GM12878 (cell line): ENCODE measurements at regions not wholly inside any gene's neighbourhood (a gene's known extent, or its start where the extent isn't known, plus 50 kb on each side); places are given as distances from the start of the nearest gene placed in this dataset.

ENCODE experiments used
- ATAC-seq: fragments of 200-7000 bp; cut with Tn5 transposase; 3 replicates; pipeline ENCODE4 v1.9.1; 2020; ENCODE audit warnings: mild to moderate bottlenecking, moderate library complexity
- BruUV-seq: library from RNA; stranded (reverse); fragments of 400-500 nt; replicated peaks from 2 replicates; lab custom pipeline; 2021; lab: Mats Ljungman, UMichigan
- CTCF ChIA-PET: fragments of 300-600 bp; sonication (Branson Sonifier 250); formaldehyde crosslinking; extraction: SDS; loops from one replicate; lab custom pipeline; 2021; ENCODE audit warnings: inconsistent platforms; lab: Yijun Ruan, JAX
- POLR2A ChIA-PET: fragments of 350-600 bp; formaldehyde crosslinking; extraction: SDS; loops from one replicate; lab custom pipeline; 2021; ENCODE audit warnings: inconsistent platforms; lab: Charles Lee
- RAD21 ChIA-PET: fragments of 300-600 bp; sonication (Branson Sonifier 250); formaldehyde crosslinking; loops from one replicate; lab custom pipeline; 2023; ENCODE audit warnings: antibody characterized with exemption; ENCODE audit not compliant: unreplicated experiment; lab: Charles Lee
- SMC1A ChIA-PET: fragments of 300-600 bp; sonication (Branson Sonifier 250); formaldehyde crosslinking; loops from one replicate; lab custom pipeline; 2023; ENCODE audit not compliant: unreplicated experiment, uncharacterized antibody; lab: Charles Lee
- DNase-seq: peaks from one replicate; pipeline ENCODE4 v3.0.0-alpha.2; 2011; ENCODE audit warnings: low read depth, low spot score
- FAIRE-seq: peaks from 3 replicates; lab custom pipeline; 2011; peaks lifted over from hg19 to GRCh38; lab: Jason Lieb, UNC
- H2AFZ ChIP-seq: 2 replicates; pipeline ENCODE4 v1.6.0; 2011; ENCODE audit warnings: low read depth, low read length, control low read depth; ENCODE audit not compliant: control insufficient read depth
- H3K27ac ChIP-seq: 2 replicates; pipeline ENCODE4 v1.5.1; 2011; ENCODE audit warnings: control low read depth; ENCODE audit not compliant: control insufficient read depth, insufficient read depth
- H3K27me3 ChIP-seq, 2 experiments: replicated peaks in 1 of 2; 2 replicates each; pipeline versions ENCODE4 v1.6.0 to v1.6.1; 2011; ENCODE audit warnings: low read length in 1 of 2; ENCODE audit not compliant: control insufficient read depth in 2 of 2, insufficient read depth in 2 of 2
- H3K36me3 ChIP-seq, 2 experiments: 2 replicates each; pipeline ENCODE4 v1.5.1; 2011; ENCODE audit warnings: low read length in 1 of 2; ENCODE audit not compliant: control insufficient read depth in 2 of 2, insufficient read depth in 2 of 2
- H3K4me1 ChIP-seq: 2 replicates; pipeline ENCODE4 v1.6.1; 2011; ENCODE audit warnings: mild to moderate bottlenecking, low read length, moderate library complexity, mixed read lengths; ENCODE audit not compliant: control insufficient read depth, insufficient read depth
- H3K4me2 ChIP-seq: 2 replicates; pipeline ENCODE4 v1.6.0; 2011; ENCODE audit warnings: control low read depth; ENCODE audit not compliant: control insufficient read depth, insufficient read depth
- H3K4me3 ChIP-seq: fragments of 200-600 bp; sonication (generic); 2 replicates; pipeline ENCODE4 v1.5.1; 2016
- H3K79me2 ChIP-seq: 2 replicates; pipeline ENCODE4 v1.6.0; 2011; ENCODE audit warnings: low read length; ENCODE audit not compliant: control insufficient read depth, insufficient read depth
- H3K9ac ChIP-seq: 2 replicates; pipeline ENCODE4 v1.8.0; 2011; ENCODE audit warnings: low read length, control low read depth, mixed read lengths; ENCODE audit not compliant: control insufficient read depth, insufficient read depth
- H3K9me3 ChIP-seq: replicated peaks from 3 replicates; pipeline ENCODE4 v1.5.1; 2011; ENCODE audit warnings: mild to moderate bottlenecking, low read length; ENCODE audit not compliant: control insufficient read depth, insufficient read depth
- H4K20me1 ChIP-seq: 2 replicates; pipeline ENCODE4 v1.6.0; 2011; ENCODE audit not compliant: control insufficient read depth, insufficient read depth
- BACH1 ChIP-seq: fragments of 450-650 bp; IDR thresholded peaks from 2 replicates; pipeline ENCODE4 v1.6.1; 2017; ENCODE audit warnings: mild to moderate bottlenecking, borderline replicate concordance
- EED ChIP-seq: sonication (generic); IDR thresholded peaks from 2 replicates; pipeline ENCODE4 v1.6.1; 2016; ENCODE audit warnings: antibody characterized with exemption, low read depth
- IKZF2 ChIP-seq, 2 experiments: fragments of 450-650 bp; IDR thresholded peaks; 2 replicates each; pipeline ENCODE4 v1.6.1; 2017; ENCODE audit warnings: mild to moderate bottlenecking in 2 of 2, moderate library complexity in 2 of 2
- KDM1A ChIP-seq: fragments of 200-600 bp; sonication (generic); IDR thresholded peaks from 2 replicates; pipeline ENCODE4 v1.6.1; 2016; ENCODE audit warnings: borderline replicate concordance
- MTA2 ChIP-seq: fragments of 450-650 bp; IDR thresholded peaks from 2 replicates; pipeline ENCODE4 v1.6.1; 2016; ENCODE audit warnings: low read depth, mild to moderate bottlenecking, moderate library complexity
- NFYB ChIP-seq: IDR thresholded peaks from 2 replicates; pipeline ENCODE4 v1.6.1; 2011; ENCODE audit warnings: low read depth, mild to moderate bottlenecking, low read length, improper control_type of control experiment, moderate library complexity; ENCODE audit not compliant: insufficient read depth
- PAX5 ChIP-seq: IDR thresholded peaks from 2 replicates; pipeline ENCODE4 v1.6.1; 2011; ENCODE audit warnings: low read depth, low read length, borderline replicate concordance
- POLR2AphosphoS2 ChIP-seq: IDR thresholded peaks from 2 replicates; pipeline ENCODE4 v1.6.1; 2011; ENCODE audit warnings: low read depth, mild to moderate bottlenecking, low read length, improper control_type of control experiment, moderate library complexity
- POU2F2 ChIP-seq: IDR thresholded peaks from 3 replicates; pipeline ENCODE4 v1.6.1; 2011; ENCODE audit warnings: low read depth, mild to moderate bottlenecking, low read length, borderline replicate concordance
- SIX5 ChIP-seq: IDR thresholded peaks from 2 replicates; pipeline ENCODE4 v1.6.1; 2011; ENCODE audit warnings: mild to moderate bottlenecking, low read depth, low read length, moderate library complexity; ENCODE audit not compliant: severe bottlenecking
- SREBF1 ChIP-seq: IDR thresholded peaks from 2 replicates; pipeline ENCODE4 v1.6.1; 2012; ENCODE audit warnings: mild to moderate bottlenecking, low read length
- WGBS: methylation state at CpG from one replicate; pipeline ENCODE4 v1.1.6; 2016; ENCODE audit warnings: low lambda C conversion rate; ENCODE audit not compliant: insufficient replicate concordance, insufficient coverage; ENCODE audit errors: missing lambda C conversion rate; 5-methylcytosine and 5-hydroxymethylcytosine counted together
- in situ Hi-C: fragments of 300-500 bp; cut with MboI; formaldehyde crosslinking; loops from 9 replicates; pipeline ENCODE4 v1.14.3; 2018; ENCODE audit warnings: mixed read lengths
- intact Hi-C: fragments of 100-400 bp; cut with micrococcal nuclease; formaldehyde crosslinking; loops from one replicate; pipeline ENCODE4 v1.14.2; 2022; ENCODE audit not compliant: unreplicated experiment
- TF ChIP-seq, protein P1 (sequence below): IDR thresholded peaks from 2 replicates; pipeline ENCODE4 v1.6.1; 2012; ENCODE audit warnings: low read depth, low read length, improper control_type of control experiment
- TF ChIP-seq, protein P2 (sequence below): fragments of 150-350 bp; IDR thresholded peaks from 2 replicates; pipeline ENCODE4 v1.6.1; 2014; ENCODE audit warnings: mild to moderate bottlenecking, low read depth, low read length
- TF ChIP-seq, protein P3 (sequence below): IDR thresholded peaks from 2 replicates; pipeline ENCODE4 v1.6.1; 2012; ENCODE audit warnings: mild to moderate bottlenecking, low read depth, low read length
- TF ChIP-seq, protein P4 (sequence below): IDR thresholded peaks from 2 replicates; pipeline ENCODE4 v1.6.1; 2011; ENCODE audit warnings: low read depth, mild to moderate bottlenecking, low read length, moderate library complexity, borderline replicate concordance; ENCODE audit errors: extremely low read depth
- TF ChIP-seq, protein P5 (sequence below): fragments of 450-650 bp; IDR thresholded peaks from 2 replicates; pipeline ENCODE4 v1.6.1; 2018; ENCODE audit warnings: borderline replicate concordance, mild to moderate bottlenecking; ENCODE audit not compliant: partially characterized antibody

DNA sequence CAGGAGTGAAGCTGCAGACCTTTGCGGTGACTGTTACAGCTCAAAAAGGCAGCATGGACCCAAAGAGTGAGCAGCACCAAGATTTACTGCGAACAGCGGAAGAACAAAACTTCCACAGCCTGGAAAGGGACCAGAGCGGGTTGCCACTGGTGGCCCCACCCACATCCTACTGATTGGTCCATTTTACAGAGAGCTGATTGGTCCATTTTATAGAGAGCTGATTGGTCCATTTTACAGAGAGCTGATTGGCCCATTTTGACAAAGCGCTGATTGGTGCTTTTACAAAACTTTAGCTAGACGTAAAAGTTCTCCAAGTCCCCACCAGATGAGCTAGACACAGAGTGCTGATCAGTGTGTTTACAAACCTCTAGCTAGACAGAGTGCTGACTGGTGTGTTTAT lies 134.2 kb upstream of the FRG1 start:
- FAIRE-seq (no peak), DNase-seq (no peak), ATAC-seq (no peak)
- H3K36me3 ChIP-seq: no peaks in the 10 kb centered on the region
- H3K4me1 ChIP-seq: no peaks in the 10 kb centered on the region
- H3K79me2 ChIP-seq: no peaks in the 10 kb centered on the region
- no peak overlapping the region for H3K4me2 ChIP-seq
- no peaks in the 10 kb centered on the region; the same call in 2 of the 3 replicates for H3K9me3 ChIP-seq
- ChIA-PET POLR2A (no interaction called here), CTCF (interaction anchor here (1.1 kb wide), 1 partner anchor 13 kb away, joined by 4 read pairs; no protein-coding TSS in a partner anchor), RAD21 (interaction anchor here (0.9 kb wide), 1 partner anchor 13 kb away, joined by 3 read pairs; no protein-coding TSS in a partner anchor), SMC1A (no interaction called here)
- BruUV-seq: no TSS peak
- H4K20me1 ChIP-seq: no peaks in the 10 kb centered on the region
- no peak overlapping the region for H3K9ac ChIP-seq
- H2AFZ ChIP-seq: no peak overlapping the region
- no peak overlapping the region for H3K27ac ChIP-seq
- in situ Hi-C loops: no loop called here
- H3K27me3 ChIP-seq: no peaks in the 10 kb centered on the region
- TF ChIP-seq, protein P1, sequence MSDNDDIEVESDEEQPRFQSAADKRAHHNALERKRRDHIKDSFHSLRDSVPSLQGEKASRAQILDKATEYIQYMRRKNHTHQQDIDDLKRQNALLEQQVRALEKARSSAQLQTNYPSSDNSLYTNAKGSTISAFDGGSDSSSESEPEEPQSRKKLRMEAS: no peak
- no peak for TF ChIP-seq POU2F2
- no peak for TF ChIP-seq EED
- TF ChIP-seq SIX5: no peak
- TF ChIP-seq, protein P2, sequence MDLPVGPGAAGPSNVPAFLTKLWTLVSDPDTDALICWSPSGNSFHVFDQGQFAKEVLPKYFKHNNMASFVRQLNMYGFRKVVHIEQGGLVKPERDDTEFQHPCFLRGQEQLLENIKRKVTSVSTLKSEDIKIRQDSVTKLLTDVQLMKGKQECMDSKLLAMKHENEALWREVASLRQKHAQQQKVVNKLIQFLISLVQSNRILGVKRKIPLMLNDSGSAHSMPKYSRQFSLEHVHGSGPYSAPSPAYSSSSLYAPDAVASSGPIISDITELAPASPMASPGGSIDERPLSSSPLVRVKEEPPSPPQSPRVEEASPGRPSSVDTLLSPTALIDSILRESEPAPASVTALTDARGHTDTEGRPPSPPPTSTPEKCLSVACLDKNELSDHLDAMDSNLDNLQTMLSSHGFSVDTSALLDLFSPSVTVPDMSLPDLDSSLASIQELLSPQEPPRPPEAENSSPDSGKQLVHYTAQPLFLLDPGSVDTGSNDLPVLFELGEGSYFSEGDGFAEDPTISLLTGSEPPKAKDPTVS: no peak
- TF ChIP-seq PAX5: no peak
- no peak for TF ChIP-seq NFYB
- TF ChIP-seq, protein P3, sequence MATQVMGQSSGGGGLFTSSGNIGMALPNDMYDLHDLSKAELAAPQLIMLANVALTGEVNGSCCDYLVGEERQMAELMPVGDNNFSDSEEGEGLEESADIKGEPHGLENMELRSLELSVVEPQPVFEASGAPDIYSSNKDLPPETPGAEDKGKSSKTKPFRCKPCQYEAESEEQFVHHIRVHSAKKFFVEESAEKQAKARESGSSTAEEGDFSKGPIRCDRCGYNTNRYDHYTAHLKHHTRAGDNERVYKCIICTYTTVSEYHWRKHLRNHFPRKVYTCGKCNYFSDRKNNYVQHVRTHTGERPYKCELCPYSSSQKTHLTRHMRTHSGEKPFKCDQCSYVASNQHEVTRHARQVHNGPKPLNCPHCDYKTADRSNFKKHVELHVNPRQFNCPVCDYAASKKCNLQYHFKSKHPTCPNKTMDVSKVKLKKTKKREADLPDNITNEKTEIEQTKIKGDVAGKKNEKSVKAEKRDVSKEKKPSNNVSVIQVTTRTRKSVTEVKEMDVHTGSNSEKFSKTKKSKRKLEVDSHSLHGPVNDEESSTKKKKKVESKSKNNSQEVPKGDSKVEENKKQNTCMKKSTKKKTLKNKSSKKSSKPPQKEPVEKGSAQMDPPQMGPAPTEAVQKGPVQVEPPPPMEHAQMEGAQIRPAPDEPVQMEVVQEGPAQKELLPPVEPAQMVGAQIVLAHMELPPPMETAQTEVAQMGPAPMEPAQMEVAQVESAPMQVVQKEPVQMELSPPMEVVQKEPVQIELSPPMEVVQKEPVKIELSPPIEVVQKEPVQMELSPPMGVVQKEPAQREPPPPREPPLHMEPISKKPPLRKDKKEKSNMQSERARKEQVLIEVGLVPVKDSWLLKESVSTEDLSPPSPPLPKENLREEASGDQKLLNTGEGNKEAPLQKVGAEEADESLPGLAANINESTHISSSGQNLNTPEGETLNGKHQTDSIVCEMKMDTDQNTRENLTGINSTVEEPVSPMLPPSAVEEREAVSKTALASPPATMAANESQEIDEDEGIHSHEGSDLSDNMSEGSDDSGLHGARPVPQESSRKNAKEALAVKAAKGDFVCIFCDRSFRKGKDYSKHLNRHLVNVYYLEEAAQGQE: no peak
- TF ChIP-seq, protein P4, sequence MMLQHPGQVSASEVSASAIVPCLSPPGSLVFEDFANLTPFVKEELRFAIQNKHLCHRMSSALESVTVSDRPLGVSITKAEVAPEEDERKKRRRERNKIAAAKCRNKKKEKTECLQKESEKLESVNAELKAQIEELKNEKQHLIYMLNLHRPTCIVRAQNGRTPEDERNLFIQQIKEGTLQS: no peak
- TF ChIP-seq POLR2AphosphoS2: no peak
- TF ChIP-seq, protein P5, sequence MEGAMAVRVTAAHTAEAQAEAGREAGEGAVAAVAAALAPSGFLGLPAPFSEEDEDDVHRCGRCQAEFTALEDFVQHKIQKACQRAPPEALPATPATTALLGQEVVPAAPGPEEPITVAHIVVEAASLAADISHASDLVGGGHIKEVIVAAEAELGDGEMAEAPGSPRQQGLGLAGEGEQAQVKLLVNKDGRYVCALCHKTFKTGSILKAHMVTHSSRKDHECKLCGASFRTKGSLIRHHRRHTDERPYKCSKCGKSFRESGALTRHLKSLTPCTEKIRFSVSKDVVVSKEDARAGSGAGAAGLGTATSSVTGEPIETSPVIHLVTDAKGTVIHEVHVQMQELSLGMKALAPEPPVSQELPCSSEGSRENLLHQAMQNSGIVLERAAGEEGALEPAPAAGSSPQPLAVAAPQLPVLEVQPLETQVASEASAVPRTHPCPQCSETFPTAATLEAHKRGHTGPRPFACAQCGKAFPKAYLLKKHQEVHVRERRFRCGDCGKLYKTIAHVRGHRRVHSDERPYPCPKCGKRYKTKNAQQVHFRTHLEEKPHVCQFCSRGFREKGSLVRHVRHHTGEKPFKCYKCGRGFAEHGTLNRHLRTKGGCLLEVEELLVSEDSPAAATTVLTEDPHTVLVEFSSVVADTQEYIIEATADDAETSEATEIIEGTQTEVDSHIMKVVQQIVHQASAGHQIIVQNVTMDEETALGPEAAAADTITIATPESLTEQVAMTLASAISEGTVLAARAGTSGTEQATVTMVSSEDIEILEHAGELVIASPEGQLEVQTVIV: no peak
- TF ChIP-seq MTA2: no peak
- TF ChIP-seq BACH1: no peak
- TF ChIP-seq KDM1A: no peak
- no peak for TF ChIP-seq IKZF2 (IDR thresholded peaks at IDR 0.05)
- no peak for TF ChIP-seq SREBF1
- intact Hi-C loops: no loop called here
- WGBS: 63% methylated on average over 6 of the region's 6 CpGs
- H3K4me3 ChIP-seq: no peak overlapping the region
